IMR-90 (cell line): ENCODE measurements at regions not wholly inside any gene's neighbourhood (a gene's known extent, or its start where the extent isn't known, plus 50 kb on each side); places are given as distances from the start of the nearest gene placed in this dataset.

Source experiments
- ATAC-seq: fragments of 200-7000 bp; cut with Tn5 transposase; 2 replicates; pipeline ENCODE4 v1.9.1; 2020; ENCODE audit warnings: low read depth, mild to moderate bottlenecking, moderate library complexity
- BruUV-seq: library from RNA; stranded (reverse); fragments of 400-500 nt; replicated peaks from 2 replicates; lab custom pipeline; 2021; lab: Mats Ljungman, UMichigan
- CTCF ChIA-PET: fragments of 300-600 bp; formaldehyde crosslinking; extraction: SDS; loops from one replicate; lab custom pipeline; 2021; ENCODE audit warnings: antibody characterized with exemption; lab: Yijun Ruan, JAX
- POLR2A ChIA-PET: fragments of 300-600 bp; sonication (Branson Sonifier 250); formaldehyde crosslinking; loops from one replicate; lab custom pipeline; 2022; ENCODE audit warnings: antibody characterized with exemption; ENCODE audit not compliant: unreplicated experiment; lab: Charles Lee
- DNase-seq: peaks from one replicate; pipeline ENCODE4 v3.0.0; 2013
- H2AFZ ChIP-seq: replicated peaks from 2 replicates; pipeline ENCODE3; 2013; ENCODE audit warnings: low read length, mild to moderate bottlenecking; ENCODE audit not compliant: poor library complexity
- H2AK5ac ChIP-seq: 2 replicates; pipeline ENCODE4 v1.6.1; 2013; ENCODE audit warnings: low read depth, low read length, inconsistent platforms
- H2AK9ac ChIP-seq: replicated peaks from 2 replicates; pipeline ENCODE3; 2013; ENCODE audit warnings: mild to moderate bottlenecking, low read depth, low read length, moderate library complexity; ENCODE audit not compliant: poor library complexity
- H2BK120ac ChIP-seq: 2 replicates; pipeline ENCODE4 v1.6.1; 2013; ENCODE audit warnings: low read depth, low read length, inconsistent platforms
- H2BK15ac ChIP-seq: 3 replicates; pipeline ENCODE4 v1.6.1; 2013; ENCODE audit warnings: low read depth, low read length, inconsistent platforms
- H2BK20ac ChIP-seq: 2 replicates; pipeline ENCODE4 v1.6.1; 2013; ENCODE audit warnings: low read depth, mild to moderate bottlenecking, inconsistent platforms, low read length, moderate library complexity
- H2BK5ac ChIP-seq: 2 replicates; pipeline ENCODE4 v1.6.1; 2013; ENCODE audit warnings: mild to moderate bottlenecking, low read depth, low read length, inconsistent platforms; ENCODE audit not compliant: poor library complexity, severe bottlenecking
- H3K14ac ChIP-seq: replicated peaks from 2 replicates; pipeline ENCODE4 v1.6.1; 2013; ENCODE audit warnings: low read depth, low read length, inconsistent platforms
- H3K18ac ChIP-seq: 2 replicates; pipeline ENCODE4 v1.6.1; 2013; ENCODE audit warnings: low read depth, low read length, control low read depth
- H3K23ac ChIP-seq: 2 replicates; pipeline ENCODE4 v1.6.1; 2013; ENCODE audit warnings: low read depth, low read length, inconsistent platforms
- H3K27ac ChIP-seq: 2 replicates; pipeline ENCODE4 v1.5.1; 2013; ENCODE audit warnings: mild to moderate bottlenecking, control low read depth, low read length; ENCODE audit not compliant: insufficient read depth
- H3K27me3 ChIP-seq: 2 replicates; pipeline ENCODE4 v1.6.1; 2013; ENCODE audit warnings: low read length; ENCODE audit not compliant: control insufficient read depth, insufficient read depth
- H3K36me3 ChIP-seq: 2 replicates; pipeline ENCODE4 v1.6.1; 2013; ENCODE audit warnings: low read length, mixed read lengths; ENCODE audit not compliant: control insufficient read depth, insufficient read depth
- H3K4ac ChIP-seq: 2 replicates; pipeline ENCODE4 v1.6.1; 2013; ENCODE audit warnings: low read depth, low read length, inconsistent platforms
- H3K4me1 ChIP-seq: 2 replicates; pipeline ENCODE4 v1.6.1; 2013; ENCODE audit warnings: low read length, mixed read lengths; ENCODE audit not compliant: control insufficient read depth, insufficient read depth
- H3K4me2 ChIP-seq: 2 replicates; pipeline ENCODE4 v1.6.1; 2013; ENCODE audit warnings: low read depth, mild to moderate bottlenecking, control low read depth, low read length, moderate library complexity
- H3K4me3 ChIP-seq: 2 replicates; pipeline ENCODE4 v1.5.1; 2013; ENCODE audit warnings: low read depth, mild to moderate bottlenecking, control low read depth, low read length, moderate library complexity; ENCODE audit not compliant: insufficient read depth
- H3K56ac ChIP-seq: 2 replicates; pipeline ENCODE4 v1.6.1; 2013; ENCODE audit warnings: low read length, inconsistent platforms; ENCODE audit not compliant: insufficient read depth; ENCODE audit errors: extremely low read depth
- H3K79me1 ChIP-seq, 2 experiments: 2 replicates each; pipeline ENCODE4 v1.6.1; 2013; ENCODE audit warnings: low read length in 2 of 2, inconsistent platforms in 1 of 2, low read depth in 1 of 2
- H3K9ac ChIP-seq: 2 replicates; pipeline ENCODE4 v1.6.1; 2013; ENCODE audit warnings: low read depth, low read length, control low read depth
- H3K9me1 ChIP-seq: 2 replicates; pipeline ENCODE4 v1.6.1; 2013; ENCODE audit warnings: low read length, inconsistent platforms; ENCODE audit not compliant: insufficient read depth
- H3K9me3 ChIP-seq: 2 replicates; pipeline ENCODE4 v1.6.1; 2013; ENCODE audit warnings: low read length; ENCODE audit not compliant: control insufficient read depth, insufficient read depth
- H4K20me1 ChIP-seq: 2 replicates; pipeline ENCODE4 v1.6.1; 2013; ENCODE audit warnings: low read length, inconsistent platforms; ENCODE audit not compliant: insufficient read depth
- H4K5ac ChIP-seq: 2 replicates; pipeline ENCODE4 v1.6.1; 2013; ENCODE audit warnings: mild to moderate bottlenecking, low read depth, low read length, control low read depth
- H4K8ac ChIP-seq, 2 experiments: 2 replicates each; pipeline ENCODE4 v1.6.1; 2013; ENCODE audit warnings: low read depth in 2 of 2, low read length in 2 of 2, control low read depth in 1 of 2, inconsistent platforms in 1 of 2
- H4K91ac ChIP-seq: 2 replicates; pipeline ENCODE4 v1.6.1; 2013; ENCODE audit warnings: low read depth, low read length, inconsistent platforms; ENCODE audit not compliant: insufficient read depth
- BHLHE40 ChIP-seq: fragments of 150-350 bp; IDR thresholded peaks from 2 replicates; pipeline ENCODE4 v1.6.1; 2016; ENCODE audit warnings: mild to moderate bottlenecking, low read depth, low read length
- CHD1 ChIP-seq: IDR thresholded peaks from 2 replicates; pipeline ENCODE4 v1.6.1; 2012; ENCODE audit warnings: low read depth, low read length, improper control_type of control experiment
- FOS ChIP-seq: fragments of 150-350 bp; IDR thresholded peaks from 2 replicates; pipeline ENCODE4 v1.6.1; 2016; ENCODE audit warnings: low read depth, low read length
- MAFK ChIP-seq: IDR thresholded peaks from 2 replicates; pipeline ENCODE4 v1.6.1; 2012; ENCODE audit warnings: low read depth, low read length, improper control_type of control experiment
- MXI1 ChIP-seq: IDR thresholded peaks from 2 replicates; pipeline ENCODE4 v1.6.1; 2012; ENCODE audit warnings: low read depth, mild to moderate bottlenecking, low read length, moderate library complexity, borderline replicate concordance
- RAD21 ChIP-seq: IDR thresholded peaks from 2 replicates; pipeline ENCODE4 v1.6.1; 2012; ENCODE audit warnings: low read length, improper control_type of control experiment
- SMC3 ChIP-seq: fragments of 150-350 bp; IDR thresholded peaks from 2 replicates; pipeline ENCODE4 v1.6.1; 2016; ENCODE audit warnings: low read depth, mild to moderate bottlenecking, antibody characterized with exemption, low read length, moderate library complexity
- USF2 ChIP-seq: fragments of 150-350 bp; IDR thresholded peaks from 2 replicates; pipeline ENCODE4 v1.6.1; 2017; ENCODE audit warnings: mild to moderate bottlenecking, antibody characterized with exemption, low read length, low read depth
- WGBS, 2 experiments: methylation state at CpG; one replicate each; pipeline versions ENCODE4 v1.1.5 to v1.1.7; 2013; ENCODE audit warnings: missing lambda C conversion rate in 2 of 2; ENCODE audit not compliant: insufficient read length in 1 of 2; ENCODE audit errors: extremely low coverage in 2 of 2; 5-methylcytosine and 5-hydroxymethylcytosine counted together
- dilution Hi-C: fragments of 300-500 bp; cut with HindIII; formaldehyde crosslinking; loops from one replicate; pipeline ENCODE4 v1.14.3; 2018; ENCODE audit warnings: low sequenced_read_pairs; ENCODE audit not compliant: unreplicated experiment
- in situ Hi-C: fragments of 300-500 bp; cut with MboI; formaldehyde crosslinking; loops from 3 replicates; pipeline ENCODE4 v1.14.3; 2019; ENCODE audit warnings: low sequenced_read_pairs, inconsistent platforms, mixed read lengths
- intact Hi-C: fragments of 100-400 bp; cut with micrococcal nuclease; formaldehyde crosslinking; loops from 2 replicates; pipeline ENCODE4 v1.10.0; 2022

DNA sequence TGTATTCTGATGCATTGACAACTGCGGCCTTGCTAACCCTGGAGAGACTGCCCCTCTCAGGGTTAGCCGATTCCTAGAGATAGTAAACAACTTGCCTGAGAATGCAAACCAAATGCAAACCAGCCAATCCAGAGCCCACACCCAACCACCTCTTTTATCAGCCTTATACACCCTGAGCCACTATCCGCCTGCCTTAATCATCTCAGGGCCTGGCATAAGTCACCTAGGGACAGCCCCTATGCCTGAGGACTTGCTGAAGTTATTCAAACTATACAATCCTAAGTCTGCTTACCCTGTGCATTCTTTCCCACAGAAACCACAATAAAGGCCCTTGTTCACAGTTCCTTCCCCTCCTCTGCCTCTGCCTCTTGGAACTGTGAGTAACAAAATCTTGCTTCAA, 177.2 kb downstream of the KCNA5 start:
- Histone ChIP-seq H3K9me1 (no peaks in the 10 kb centered on the region), H2BK20ac (no peak overlapping the region), H3K9me3 (no peaks in the 10 kb centered on the region), H3K4me2 (no peak overlapping the region), H4K91ac (no peak overlapping the region), H4K20me1 (no peaks in the 10 kb centered on the region), H4K5ac (no peak overlapping the region), H3K14ac (no peak overlapping the region), H3K36me3 (no peaks in the 10 kb centered on the region), H3K56ac (no peak overlapping the region), H3K18ac (no peak overlapping the region), H2AFZ (no peak overlapping the region), H2AK9ac (no peak overlapping the region), H3K27me3 (peaks cover 19% of the 10 kb centered on the region), H2BK15ac (no peak overlapping the region), H3K9ac (no peak overlapping the region), H3K27ac (no peak overlapping the region), H3K4me3 (no peak overlapping the region), H2AK5ac (no peak overlapping the region), H4K8ac (no peak overlapping the region), H2BK120ac (no peak overlapping the region), H3K23ac (no peak overlapping the region), H3K4me1 (no peaks in the 10 kb centered on the region), H2BK5ac (no peak overlapping the region), H3K79me1 (no peaks in the 10 kb centered on the region), H3K4ac (no peak overlapping the region)
- dilution Hi-C loops = no loop called here
- TF ChIP-seq USF2 (no peak), MXI1 (no peak), SMC3 (no peak), BHLHE40 (no peak), MAFK (no peak), CHD1 (no peak), FOS (no peak), RAD21 (no peak)
- BruUV-seq = no TSS peak
- intact Hi-C loops = no loop called here
- in situ Hi-C loops = no loop called here
- POLR2A ChIA-PET = no interaction called here
- peak; percentile 11 for DNase-seq
- CTCF ChIA-PET = no interaction called here
- 90% methylated on average over 2 of the region's 3 CpGs; no CpG with 5 or more reads in 1 of the 2 experiments for WGBS, 2 experiments
- no peak for ATAC-seq
